AG10803 (cell line): ENCODE measurements at regions not wholly inside any gene's neighbourhood (a gene's known extent, or its start where the extent isn't known, plus 50 kb on each side); places are given as distances from the start of the nearest gene placed in this dataset.
"Not testable (repeated sequence)": the region's sequence is repeated elsewhere in the genome, so short reads cannot be mapped to it uniquely, and the experiment has no call there.

Source experiments
- DNase-seq: peaks from one replicate; pipeline ENCODE4 v3.0.0; 2010; ENCODE audit warnings: low read depth
- H3K4me3 ChIP-seq: 2 replicates; pipeline ENCODE4 v1.5.1; 2011; ENCODE audit warnings: mild to moderate bottlenecking, low read length, control low read depth
- TF ChIP-seq, protein P1 (sequence below): conservative IDR thresholded peaks from 2 replicates; pipeline ENCODE4 v1.5.1; 2011; ENCODE audit warnings: mild to moderate bottlenecking, low read length, control low read depth, inconsistent platforms

GRCh38 chr5:116778032-116778431 lies 203.4 kb upstream of the SEMA6A start:
- TF ChIP-seq, protein P1, sequence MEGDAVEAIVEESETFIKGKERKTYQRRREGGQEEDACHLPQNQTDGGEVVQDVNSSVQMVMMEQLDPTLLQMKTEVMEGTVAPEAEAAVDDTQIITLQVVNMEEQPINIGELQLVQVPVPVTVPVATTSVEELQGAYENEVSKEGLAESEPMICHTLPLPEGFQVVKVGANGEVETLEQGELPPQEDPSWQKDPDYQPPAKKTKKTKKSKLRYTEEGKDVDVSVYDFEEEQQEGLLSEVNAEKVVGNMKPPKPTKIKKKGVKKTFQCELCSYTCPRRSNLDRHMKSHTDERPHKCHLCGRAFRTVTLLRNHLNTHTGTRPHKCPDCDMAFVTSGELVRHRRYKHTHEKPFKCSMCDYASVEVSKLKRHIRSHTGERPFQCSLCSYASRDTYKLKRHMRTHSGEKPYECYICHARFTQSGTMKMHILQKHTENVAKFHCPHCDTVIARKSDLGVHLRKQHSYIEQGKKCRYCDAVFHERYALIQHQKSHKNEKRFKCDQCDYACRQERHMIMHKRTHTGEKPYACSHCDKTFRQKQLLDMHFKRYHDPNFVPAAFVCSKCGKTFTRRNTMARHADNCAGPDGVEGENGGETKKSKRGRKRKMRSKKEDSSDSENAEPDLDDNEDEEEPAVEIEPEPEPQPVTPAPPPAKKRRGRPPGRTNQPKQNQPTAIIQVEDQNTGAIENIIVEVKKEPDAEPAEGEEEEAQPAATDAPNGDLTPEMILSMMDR, result no peak
- no peak for DNase-seq
- no peak overlapping the region for H3K4me3 ChIP-seq

GRCh38 chr5:116773926-116774325 lies 199.3 kb upstream of the SEMA6A start:
- DNase-seq, result no peak
- TF ChIP-seq, protein P1, result no peak
- H3K4me3 ChIP-seq, result no peak overlapping the region

DNA sequence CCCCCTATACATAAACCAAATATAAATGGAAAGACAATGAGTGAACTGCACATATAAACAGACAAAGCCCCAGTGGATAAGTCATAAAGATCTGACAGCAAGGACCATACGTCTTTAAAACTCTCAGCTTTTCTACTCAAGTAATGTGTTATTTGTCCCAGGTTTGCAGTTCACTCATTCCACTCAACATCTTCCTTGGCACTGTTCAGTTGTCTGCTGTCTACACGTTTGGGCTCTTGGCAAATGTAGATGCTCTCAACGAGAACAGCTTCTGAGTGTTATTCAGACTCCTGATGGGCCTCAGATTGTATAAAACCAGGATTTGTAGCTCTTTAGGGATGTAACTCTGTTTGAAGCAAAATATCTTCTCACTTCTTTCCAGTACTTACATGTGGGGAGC lies 198.2 kb upstream of the SEMA6A start:
- no peak overlapping the region for H3K4me3 ChIP-seq
- TF ChIP-seq, protein P1, result no peak
- DNase-seq, result no peak

DNA sequence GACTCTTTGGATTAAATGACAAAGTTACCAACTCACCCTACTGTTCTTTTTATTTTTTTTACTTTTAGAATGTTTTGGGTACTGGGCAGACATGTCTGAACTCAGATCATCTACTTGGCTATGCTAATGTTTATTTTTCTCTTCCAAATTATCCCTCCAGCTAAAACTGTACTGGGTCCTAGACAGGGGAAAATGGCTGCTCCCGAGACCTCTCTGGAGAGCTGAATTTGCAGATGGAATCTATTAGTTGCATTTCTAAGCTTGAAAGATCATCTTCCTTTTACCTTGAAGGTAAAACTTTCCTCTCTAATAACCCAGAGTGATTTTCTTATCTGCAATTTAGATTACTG lies 197.5 kb upstream of the SEMA6A start:
- H3K4me3 ChIP-seq, result no peak overlapping the region
- TF ChIP-seq, protein P1, result no peak
- no peak for DNase-seq

DNA sequence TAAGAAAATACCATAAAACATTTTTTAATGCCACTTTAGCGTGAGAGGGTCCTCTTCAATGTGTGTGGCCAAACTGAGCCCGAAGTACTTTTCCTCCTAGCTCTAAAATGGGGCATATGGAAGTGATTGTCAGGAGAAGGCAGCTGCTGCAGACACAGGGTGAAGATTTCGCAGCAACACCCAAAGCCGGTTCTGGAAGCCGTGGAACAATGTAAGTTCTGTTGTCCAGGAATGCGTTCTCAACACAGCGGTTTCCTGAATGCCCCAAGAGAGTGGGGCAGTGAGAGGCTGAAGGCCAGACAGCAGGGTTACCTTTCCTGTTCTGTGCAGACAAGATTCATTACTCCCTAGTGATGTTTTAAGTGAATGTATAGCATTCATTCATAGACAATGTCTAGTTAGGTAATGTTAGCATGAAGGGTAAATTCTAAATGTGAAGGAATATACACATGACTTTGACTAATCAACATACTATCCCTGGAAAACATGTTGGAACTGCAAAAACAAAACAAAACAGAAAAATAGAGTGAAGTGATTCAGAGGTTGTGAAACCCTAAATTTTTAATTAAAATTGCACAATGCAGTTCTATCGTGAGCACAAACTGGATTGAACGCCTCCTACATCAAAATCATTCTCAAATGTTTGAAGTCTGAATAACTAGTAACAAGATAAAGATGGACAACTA lies 197.0 kb upstream of the SEMA6A start:
- TF ChIP-seq, protein P1, result no peak
- no peak overlapping the region for H3K4me3 ChIP-seq
- no peak for DNase-seq

DNA sequence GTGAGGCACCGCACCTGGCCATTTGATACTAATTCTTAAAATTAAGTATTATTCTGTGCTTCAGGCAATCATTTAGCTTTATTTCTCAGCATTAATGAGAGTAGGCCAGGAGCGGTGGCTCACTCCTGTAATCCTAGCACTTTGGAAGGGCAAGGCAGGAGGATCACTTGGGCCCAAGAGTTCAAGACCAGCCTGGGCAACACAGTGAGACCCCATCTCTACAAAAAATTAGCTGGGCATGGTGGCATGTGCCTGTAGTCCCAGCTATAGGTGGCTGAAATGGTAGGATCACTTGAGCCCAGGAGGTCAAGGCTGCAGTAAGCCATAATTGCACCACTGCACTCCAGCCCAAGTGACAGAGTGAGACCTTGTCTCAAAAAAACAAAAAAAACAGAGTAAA lies 195.3 kb upstream of the SEMA6A start:
- H3K4me3 ChIP-seq, DNase-seq: not testable (repeated sequence)

GRCh38 chr5:116769470-116769869 lies 194.8 kb upstream of the SEMA6A start:
- TF ChIP-seq, protein P1, result no peak
- H3K4me3 ChIP-seq, result no peak overlapping the region
- DNase-seq, result no peak

DNA sequence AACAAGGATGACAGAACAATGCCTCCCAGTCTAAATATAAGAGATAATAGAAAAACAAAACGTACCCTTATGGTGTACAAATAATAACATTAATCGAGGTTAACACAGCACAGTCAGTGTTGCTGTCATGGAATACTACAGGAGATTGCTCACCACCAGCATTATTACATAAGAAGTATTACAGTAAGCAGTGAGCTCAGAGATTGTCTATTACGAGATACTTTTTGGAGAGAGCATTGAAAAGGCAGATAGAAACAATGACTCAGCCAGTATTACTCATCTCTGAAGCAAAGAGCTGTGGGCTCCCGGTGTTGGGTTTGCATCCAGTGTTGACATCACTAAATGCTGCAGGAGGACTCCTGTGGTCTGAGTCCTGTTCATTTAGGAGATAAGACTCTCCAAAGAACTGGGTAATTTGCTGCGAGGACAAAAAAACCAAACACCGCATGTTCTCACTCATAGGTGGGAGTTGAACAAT lies 191.9 kb upstream of the SEMA6A start:
- no peak for DNase-seq
- no peak overlapping the region for H3K4me3 ChIP-seq
- TF ChIP-seq, protein P1, result no peak
